ENCODE measurements at regions not wholly inside any gene's neighbourhood (a gene's known extent, or its start where the extent isn't known, plus 50 kb on each side); places are given as distances from the start of the nearest gene placed in this dataset.

GRCh38 chr2:203802342-203803052, 65.1 kb upstream of the CTLA4 start:
- TF ChIP-seq EZH2phosphoT487 (IDR thresholded peaks at IDR 0.05; ENCODE audit: low read depth) = no peak
- no peak for TF ChIP-seq CTCF (IDR thresholded peaks at IDR 0.05; ENCODE audit: low read depth, low read length)
- H3K27ac ChIP-seq (ENCODE audit: low read length) = no peak overlapping the region
- peaks cover 54% of the 10 kb centered on the region for H3K27me3 ChIP-seq (ENCODE audit: low read depth, low read length)
- no peak overlapping the region for H2AFZ ChIP-seq (ENCODE audit: low read depth, low read length)
- peaks cover 22% of the 10 kb centered on the region for H3K4me1 ChIP-seq (ENCODE audit: low read length)
- no peaks in the 10 kb centered on the region for H4K20me1 ChIP-seq (ENCODE audit: insufficient read depth, low read length)
- peaks cover 15% of the 10 kb centered on the region for H3K36me3 ChIP-seq (replicated peaks; ENCODE audit: low read depth, low read length)
- H3K9me3 ChIP-seq (ENCODE audit: insufficient read depth, low read length) = peaks cover 24% of the 10 kb centered on the region
- H3K4me2 ChIP-seq (ENCODE audit: low read length) = no peak overlapping the region
- H3K9ac ChIP-seq (ENCODE audit: low read length) = no peak overlapping the region
- no peaks in the 10 kb centered on the region for H3K79me2 ChIP-seq (ENCODE audit: low read length)
- no peak overlapping the region for H3K4me3 ChIP-seq (ENCODE audit: low read length)

- no peaks in the 10 kb centered on the region for H3K79me2 ChIP-seq (ENCODE audit: low read length)
- H3K9ac ChIP-seq (ENCODE audit: low read length) = no peak overlapping the region
- peaks cover 24% of the 10 kb centered on the region for H3K9me3 ChIP-seq (ENCODE audit: insufficient read depth, low read length)
- H3K4me3 ChIP-seq (ENCODE audit: low read length) = no peak overlapping the region
- H3K27me3 ChIP-seq (ENCODE audit: low read depth, low read length) = peaks cover 56% of the 10 kb centered on the region
- no peak overlapping the region for H3K27ac ChIP-seq (ENCODE audit: low read length)
- no peak overlapping the region for H2AFZ ChIP-seq (ENCODE audit: low read depth, low read length)
- TF ChIP-seq EZH2phosphoT487 (IDR thresholded peaks at IDR 0.05; ENCODE audit: low read depth) (no peak), CTCF (IDR thresholded peaks at IDR 0.05; ENCODE audit: low read depth, low read length) (no peak)
- H3K4me2 ChIP-seq (ENCODE audit: low read length) = no peak overlapping the region
- H3K36me3 ChIP-seq (replicated peaks; ENCODE audit: low read depth, low read length) = peaks cover 15% of the 10 kb centered on the region
- H4K20me1 ChIP-seq (ENCODE audit: insufficient read depth, low read length) = no peaks in the 10 kb centered on the region
- H3K4me1 ChIP-seq (ENCODE audit: low read length) = peaks cover 22% of the 10 kb centered on the region
These were observed 64.5 kb upstream of the CTLA4 start for GRCh38 chr2:203803053-203803429.

- Histone ChIP-seq H3K4me2 (ENCODE audit: low read length) (no peak overlapping the region), H3K9ac (ENCODE audit: low read length) (no peak overlapping the region)
These were observed 63.5 kb upstream of the CTLA4 start for GRCh38 chr2:203804070-203804469.

More at GRCh38 chr2:203804070-203804469, 63.5 kb upstream of the CTLA4 start:
- TF ChIP-seq EZH2phosphoT487 (IDR thresholded peaks at IDR 0.05; ENCODE audit: low read depth) (no peak), CTCF (IDR thresholded peaks at IDR 0.05; ENCODE audit: low read depth, low read length) (no peak)
- H4K20me1 ChIP-seq (ENCODE audit: insufficient read depth, low read length) = no peaks in the 10 kb centered on the region
- peaks cover 15% of the 10 kb centered on the region for H3K36me3 ChIP-seq (replicated peaks; ENCODE audit: low read depth, low read length)
- H3K79me2 ChIP-seq (ENCODE audit: low read length) = no peaks in the 10 kb centered on the region
- H3K4me1 ChIP-seq (ENCODE audit: low read length) = peaks cover 13% of the 10 kb centered on the region
- no peak overlapping the region for H2AFZ ChIP-seq (ENCODE audit: low read depth, low read length)
- H3K27ac ChIP-seq (ENCODE audit: low read length) = no peak overlapping the region
- peaks cover 24% of the 10 kb centered on the region for H3K9me3 ChIP-seq (ENCODE audit: insufficient read depth, low read length)
- no peak overlapping the region for H3K4me3 ChIP-seq (ENCODE audit: low read length)
- peaks cover 55% of the 10 kb centered on the region for H3K27me3 ChIP-seq (ENCODE audit: low read depth, low read length)
